Left hindlimb (tissue), 1 donor: ENCODE measurements at regions not wholly inside any gene's neighbourhood (a gene's known extent, or its start where the extent isn't known, plus 50 kb on each side); places are given as distances from the start of the nearest gene placed in this dataset.

Experiments used
- DNase-seq: peaks from one replicate; pipeline ENCODE4 v3.0.0-alpha.2; 2018

- DNase-seq, result no peak
Measured at GRCh38 chr3:135755330-135756105, 210.0 kb upstream of the PPP2R3A start.

- DNase-seq, result no peak
Measured at GRCh38 chr3:135756106-135756668, 209.3 kb upstream of the PPP2R3A start.

GRCh38 chr3:135757421-135757820 lies 208.1 kb upstream of the PPP2R3A start:
- DNase-seq, result no peak

GRCh38 chr3:135758961-135759360 lies 206.6 kb upstream of the PPP2R3A start:
- DNase-seq, result no peak

- no peak for DNase-seq
Measured at GRCh38 chr3:135759651-135760050, 205.9 kb upstream of the PPP2R3A start.

- DNase-seq, result no peak
Measured at GRCh38 chr3:135760581-135760980, 204.9 kb upstream of the PPP2R3A start.

GRCh38 chr3:135762188-135762856 lies 203.2 kb upstream of the PPP2R3A start:
- no peak for DNase-seq

- DNase-seq, result no peak
Measured at GRCh38 chr3:135766115-135766514, 199.4 kb upstream of the PPP2R3A start.

- no peak for DNase-seq
Measured at GRCh38 chr3:135771760-135772159, 193.8 kb upstream of the PPP2R3A start.

- no peak for DNase-seq
Measured at GRCh38 chr3:135779024-135779423, 186.5 kb upstream of the PPP2R3A start.

GRCh38 chr3:135779590-135780235 lies 185.8 kb upstream of the PPP2R3A start:
- no peak for DNase-seq

GRCh38 chr3:135781026-135781815 lies 184.3 kb upstream of the PPP2R3A start:
- DNase-seq, result no peak

- no peak for DNase-seq
Measured at GRCh38 chr3:135784557-135784956, 181.0 kb upstream of the PPP2R3A start.

- DNase-seq, result no peak
Measured at GRCh38 chr3:135788146-135788545, 177.4 kb upstream of the PPP2R3A start.

- DNase-seq, result no peak
Measured at GRCh38 chr3:135788978-135789377, 176.6 kb upstream of the PPP2R3A start.

GRCh38 chr3:135792174-135792573 lies 173.4 kb upstream of the PPP2R3A start:
- no peak for DNase-seq

GRCh38 chr3:135792858-135793475 lies 172.6 kb upstream of the PPP2R3A start:
- no peak for DNase-seq

GRCh38 chr3:135800071-135800549 lies 165.4 kb upstream of the PPP2R3A start:
- DNase-seq, result no peak

GRCh38 chr3:135801018-135801417 lies 164.5 kb upstream of the PPP2R3A start:
- no peak for DNase-seq

- no peak for DNase-seq
Measured at GRCh38 chr3:135802171-135802570, 163.4 kb upstream of the PPP2R3A start.

GRCh38 chr3:135803028-135803692 lies 162.4 kb upstream of the PPP2R3A start:
- no peak for DNase-seq

GRCh38 chr3:135805752-135806151 lies 159.8 kb upstream of the PPP2R3A start:
- DNase-seq, result no peak
